Trophoblast cell (in vitro differentiated cells and primary cell): ENCODE measurements at regions not wholly inside any gene's neighbourhood (a gene's known extent, or its start where the extent isn't known, plus 50 kb on each side); places are given as distances from the start of the nearest gene placed in this dataset.
"Not testable (repeated sequence)": the region's sequence is repeated elsewhere in the genome, so short reads cannot be mapped to it uniquely, and the experiment has no call there.

ENCODE experiments used
- DNase-seq, 2 donors: peaks; one replicate each; pipeline ENCODE4 v3.0.0-alpha.2; 2016
- H2AFZ ChIP-seq: 2 replicates; pipeline ENCODE4 v1.6.1; 2013; ENCODE audit warnings: low read length, moderate library complexity, mild to moderate bottlenecking; ENCODE audit not compliant: insufficient read depth, poor library complexity
- H2AK5ac ChIP-seq: 2 replicates; pipeline ENCODE4 v1.6.1; 2013; ENCODE audit warnings: mild to moderate bottlenecking, low read length
- H2BK120ac ChIP-seq: 2 replicates; pipeline ENCODE4 v1.6.1; 2013; ENCODE audit warnings: low read length, mild to moderate bottlenecking, moderate library complexity; ENCODE audit not compliant: insufficient read depth, poor library complexity
- H2BK12ac ChIP-seq: 2 replicates; pipeline ENCODE4 v1.6.1; 2013; ENCODE audit warnings: mild to moderate bottlenecking, low read length, moderate library complexity
- H2BK5ac ChIP-seq: 2 replicates; pipeline ENCODE4 v1.6.1; 2013; ENCODE audit warnings: low read length, low read depth, moderate library complexity, mild to moderate bottlenecking; ENCODE audit not compliant: poor library complexity
- H3K14ac ChIP-seq: 2 replicates; pipeline ENCODE4 v1.6.1; 2013; ENCODE audit warnings: mild to moderate bottlenecking, low read length
- H3K18ac ChIP-seq: 2 replicates; pipeline ENCODE4 v1.6.1; 2013; ENCODE audit warnings: mild to moderate bottlenecking, low read length
- H3K23ac ChIP-seq: 2 replicates; pipeline ENCODE4 v1.6.1; 2013; ENCODE audit warnings: low read length
- H3K27ac ChIP-seq: 2 replicates; pipeline ENCODE4 v1.5.1; 2013; ENCODE audit warnings: low read depth, mild to moderate bottlenecking, inconsistent platforms, low read length, moderate library complexity
- H3K27me3 ChIP-seq: 2 replicates; pipeline ENCODE4 v1.6.1; 2013; ENCODE audit warnings: inconsistent platforms, mild to moderate bottlenecking, low read length, moderate library complexity; ENCODE audit not compliant: insufficient read depth
- H3K36me3 ChIP-seq, 2 experiments: 1 replicate in 1 of 2; 2 replicates in 1 of 2; pipeline ENCODE4 v1.6.1; 2013; ENCODE audit warnings: low read length in 2 of 2, mild to moderate bottlenecking in 2 of 2, moderate library complexity in 1 of 2; ENCODE audit not compliant: insufficient read depth in 2 of 2, control insufficient read depth in 1 of 2
- H3K4ac ChIP-seq: 2 replicates; pipeline ENCODE4 v1.6.1; 2013; ENCODE audit warnings: low read depth, mild to moderate bottlenecking, low read length, moderate library complexity
- H3K4me1 ChIP-seq, 2 experiments: 1 replicate in 1 of 2; 2 replicates in 1 of 2; pipeline ENCODE4 v1.6.1; 2013; ENCODE audit warnings: low read length in 2 of 2, mild to moderate bottlenecking in 2 of 2, moderate library complexity in 1 of 2; ENCODE audit not compliant: insufficient read depth in 2 of 2, control insufficient read depth in 1 of 2
- H3K4me2 ChIP-seq: 2 replicates; pipeline ENCODE4 v1.6.1; 2013; ENCODE audit warnings: inconsistent platforms, mild to moderate bottlenecking, low read length, moderate library complexity
- H3K4me3 ChIP-seq: 2 replicates; pipeline ENCODE4 v1.5.1; 2013; ENCODE audit warnings: mild to moderate bottlenecking, low read depth, low read length, inconsistent platforms
- H3K79me1 ChIP-seq: one replicate; pipeline ENCODE4 v1.6.1; 2013; ENCODE audit warnings: low read length
- H3K79me2 ChIP-seq: 2 replicates; pipeline ENCODE4 v1.6.1; 2013; ENCODE audit warnings: low read length, mild to moderate bottlenecking; ENCODE audit not compliant: control insufficient read depth, insufficient read depth, poor library complexity
- H3K9ac ChIP-seq: 2 replicates; pipeline ENCODE4 v1.6.1; 2013; ENCODE audit warnings: mild to moderate bottlenecking, low read length
- H3K9me3 ChIP-seq: 2 replicates; pipeline ENCODE4 v1.6.1; 2013; ENCODE audit warnings: low read depth, mild to moderate bottlenecking, control low read depth, inconsistent platforms, low read length; ENCODE audit not compliant: insufficient read depth
- H4K12ac ChIP-seq: 2 replicates; pipeline ENCODE4 v1.6.1; 2013; ENCODE audit warnings: low read depth, mild to moderate bottlenecking, low read length, moderate library complexity
- H4K8ac ChIP-seq: 2 replicates; pipeline ENCODE4 v1.6.1; 2013; ENCODE audit warnings: low read depth, mild to moderate bottlenecking, low read length, moderate library complexity
- H4K91ac ChIP-seq: one replicate; pipeline ENCODE4 v1.6.1; 2013; ENCODE audit warnings: low read depth, mild to moderate bottlenecking, low read length, moderate library complexity
- WGBS: extraction: QIAGEN DNeasy Blood & Tissue Kit; methylation state at CpG from one replicate; pipeline ENCODE4 v1.1.7; 2013; ENCODE audit warnings: missing lambda C conversion rate; ENCODE audit not compliant: insufficient read length, insufficient coverage; ENCODE audit errors: extremely low coverage; 5-methylcytosine and 5-hydroxymethylcytosine counted together

GRCh38 chr17:63224644-63225043, 221.5 kb downstream of the CYB561 start:
- Histone ChIP-seq H3K36me3 (peaks cover 3 to 4% of the 10 kb centered on the region in 2 experiments), H3K23ac (no peak overlapping the region), H3K4me3 (no peak overlapping the region), H3K79me1 (no peaks in the 10 kb centered on the region), H2BK120ac (no peak overlapping the region), H3K9ac (no peak overlapping the region), H4K12ac (no peak overlapping the region), H3K4me2 (no peak overlapping the region), H3K4ac (no peak overlapping the region), H3K79me2 (peaks cover 1% of the 10 kb centered on the region), H2AK5ac (no peak overlapping the region), H3K9me3 (no peaks in the 10 kb centered on the region), H3K14ac (no peak overlapping the region), H2BK5ac (no peak overlapping the region), H4K91ac (no peak overlapping the region), H3K18ac (no peak overlapping the region), H2BK12ac (no peak overlapping the region), H2AFZ (no peak overlapping the region), H3K4me1 (no peaks in the 10 kb centered on the region), H4K8ac (no peak overlapping the region), H3K27me3 (no peaks in the 10 kb centered on the region), H3K27ac (no peak overlapping the region)
- DNase-seq: no peak

DNA sequence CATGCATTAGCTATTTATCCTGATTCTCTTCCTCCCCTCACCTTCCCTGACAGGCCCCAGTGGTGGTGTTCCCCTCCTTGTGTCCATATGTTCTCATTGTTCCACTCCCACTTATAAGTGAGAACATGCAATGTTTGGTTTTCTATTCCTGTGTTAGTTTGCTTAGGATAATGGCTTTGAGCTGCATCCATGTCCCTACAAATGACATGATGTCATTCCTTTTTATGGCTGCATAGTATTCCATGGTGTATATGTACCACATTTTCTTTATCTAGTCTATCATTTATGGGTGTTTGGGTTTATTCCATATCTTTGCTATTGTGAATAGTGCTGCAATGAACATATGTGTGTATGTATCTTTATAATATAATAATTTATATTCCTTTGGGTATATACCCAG, 219.4 kb downstream of the CYB561 start:
- not testable (repeated sequence) for H3K9me3 ChIP-seq, H4K8ac ChIP-seq, H3K4me3 ChIP-seq, H2AFZ ChIP-seq, H3K14ac ChIP-seq, H3K27ac ChIP-seq, H3K9ac ChIP-seq, H3K79me2 ChIP-seq, H3K36me3 ChIP-seq, H3K4me1 ChIP-seq, H3K23ac ChIP-seq, DNase-seq, H3K79me1 ChIP-seq, H3K18ac ChIP-seq, H2BK120ac ChIP-seq, H2BK5ac ChIP-seq, H3K4me2 ChIP-seq, H2AK5ac ChIP-seq, H4K12ac ChIP-seq, H4K91ac ChIP-seq, H3K27me3 ChIP-seq, H2BK12ac ChIP-seq
- peak overlapping the region; percentile 79 for H3K4ac ChIP-seq

DNA sequence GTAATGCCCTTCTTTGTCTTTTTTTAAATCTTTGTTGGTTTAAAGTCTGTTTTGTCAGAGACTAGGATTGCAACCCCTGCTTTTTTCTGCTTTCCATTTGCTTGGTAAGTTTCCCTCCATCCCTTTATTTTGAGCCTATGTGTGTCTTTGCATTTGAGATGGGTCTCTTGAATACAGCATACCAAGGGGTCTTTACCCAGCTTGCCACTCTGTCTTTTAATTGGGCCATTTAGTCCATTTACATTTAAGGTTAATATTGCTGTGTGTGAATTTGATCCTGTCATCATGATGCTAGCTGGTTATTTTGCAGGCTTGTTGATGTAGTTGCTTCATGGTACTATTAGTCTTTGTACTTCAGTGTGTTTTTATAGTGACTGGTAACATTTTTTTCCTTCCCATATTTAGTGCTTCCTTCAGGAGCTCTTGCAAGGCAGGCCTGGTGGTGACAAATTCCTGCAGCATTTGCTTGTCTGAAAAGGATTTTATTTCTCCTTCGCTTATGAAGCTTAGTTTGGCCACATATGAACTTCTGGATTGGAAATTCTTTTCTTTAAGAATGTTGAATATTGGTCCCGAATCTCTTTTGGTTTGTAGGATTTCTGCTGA, 215.0 kb downstream of the CYB561 start:
- H3K36me3 ChIP-seq: peaks cover 11 to 15% of the 10 kb centered on the region in 2 experiments
- H3K4me2 ChIP-seq, H4K12ac ChIP-seq, H3K79me1 ChIP-seq, H3K4me1 ChIP-seq, H3K9ac ChIP-seq, H2BK12ac ChIP-seq, H4K91ac ChIP-seq, H3K27me3 ChIP-seq, H3K18ac ChIP-seq, H2BK5ac ChIP-seq, H2BK120ac ChIP-seq, H3K4ac ChIP-seq, H2AK5ac ChIP-seq, H3K23ac ChIP-seq, H3K14ac ChIP-seq, DNase-seq, H3K9me3 ChIP-seq, H3K4me3 ChIP-seq, H4K8ac ChIP-seq, H2AFZ ChIP-seq, H3K79me2 ChIP-seq, H3K27ac ChIP-seq: not testable (repeated sequence)
- WGBS: no CpG with 5 or more reads among the region's 2 CpGs

DNA sequence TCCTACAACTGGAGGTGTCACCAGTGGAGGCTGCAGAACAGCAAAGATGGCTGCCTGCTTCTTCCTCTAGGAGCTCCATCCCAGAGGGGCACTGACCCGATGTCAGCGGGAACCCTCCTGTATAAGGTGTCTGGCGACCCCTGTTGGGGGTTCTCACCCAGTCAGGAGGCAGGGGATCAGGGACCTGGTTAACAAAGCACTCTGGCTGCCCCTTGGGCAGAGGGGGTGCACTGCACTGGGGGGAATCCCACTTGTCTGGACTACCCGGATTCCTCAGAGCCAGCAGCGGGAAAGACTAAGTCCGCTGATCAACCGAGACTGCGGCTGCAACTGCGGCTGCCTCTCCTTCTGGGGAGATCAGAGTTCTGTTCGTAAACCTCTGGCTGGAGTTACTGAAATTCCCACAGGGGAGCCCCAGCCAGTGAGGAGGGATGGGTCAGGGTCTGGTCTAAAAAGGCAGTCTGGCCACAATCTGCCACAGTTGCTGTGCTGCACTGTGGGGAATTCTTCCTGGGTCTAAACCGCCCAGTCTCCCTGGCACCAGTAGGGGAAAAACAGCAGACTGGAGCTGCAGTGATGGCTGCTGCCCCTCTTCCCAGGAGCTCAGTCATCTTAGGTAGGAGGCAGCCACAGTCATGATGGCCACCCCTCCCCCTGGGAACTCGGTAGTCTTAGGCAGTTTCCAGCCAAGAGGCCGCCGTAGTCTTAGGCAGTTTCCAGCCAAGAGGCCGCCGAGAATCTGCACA, 213.4 kb downstream of the CYB561 start:
- Histone ChIP-seq H2BK120ac (no peak overlapping the region), H4K91ac (no peak overlapping the region), H3K79me1 (no peaks in the 10 kb centered on the region), H2BK12ac (no peak overlapping the region), H3K36me3 (peaks cover 11 to 13% of the 10 kb centered on the region in 2 experiments), H3K4me3 (no peak overlapping the region), H3K4me2 (no peak overlapping the region), H3K18ac (no peak overlapping the region), H3K4me1 (no peaks in the 10 kb centered on the region), H4K8ac (no peak overlapping the region), H3K23ac (no peak overlapping the region), H2AFZ (no peak overlapping the region), H3K9ac (no peak overlapping the region), H4K12ac (no peak overlapping the region), H3K4ac (no peak overlapping the region), H3K27ac (no peak overlapping the region), H3K27me3 (no peaks in the 10 kb centered on the region), H3K14ac (no peak overlapping the region), H2AK5ac (no peak overlapping the region), H3K9me3 (no peaks in the 10 kb centered on the region), H3K79me2 (peaks cover 2% of the 10 kb centered on the region), H2BK5ac (no peak overlapping the region)
- WGBS: no CpG with 5 or more reads among the region's 16 CpGs
- DNase-seq: no peak
